ENCODE measurements at regions not wholly inside any gene's neighbourhood (a gene's known extent, or its start where the extent isn't known, plus 50 kb on each side); places are given as distances from the start of the nearest gene placed in this dataset.

DNA sequence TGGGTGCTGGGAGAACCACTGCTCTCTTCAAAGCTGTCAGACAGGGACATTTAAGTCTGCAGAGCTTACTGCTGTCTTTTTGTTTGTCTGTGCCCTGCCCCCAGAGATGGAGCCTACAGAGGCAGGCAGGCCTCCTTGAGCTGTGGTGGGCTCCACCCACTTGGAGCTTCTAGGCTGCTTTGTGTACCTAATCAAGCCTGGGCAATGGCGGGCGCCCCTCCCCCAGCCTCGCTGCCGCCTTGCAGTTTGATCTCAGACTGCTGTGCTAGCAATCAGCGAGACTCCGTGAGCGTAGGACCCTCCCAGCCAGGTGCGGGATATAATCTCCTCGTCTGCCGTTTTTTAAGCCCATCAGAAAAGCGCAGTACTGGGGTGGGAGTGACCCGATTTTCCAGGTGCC, 125.6 kb upstream of the LRATD1 start:
- peak; percentile 0 for DNase-seq (ENCODE audit: low read depth, low spot score)

DNA sequence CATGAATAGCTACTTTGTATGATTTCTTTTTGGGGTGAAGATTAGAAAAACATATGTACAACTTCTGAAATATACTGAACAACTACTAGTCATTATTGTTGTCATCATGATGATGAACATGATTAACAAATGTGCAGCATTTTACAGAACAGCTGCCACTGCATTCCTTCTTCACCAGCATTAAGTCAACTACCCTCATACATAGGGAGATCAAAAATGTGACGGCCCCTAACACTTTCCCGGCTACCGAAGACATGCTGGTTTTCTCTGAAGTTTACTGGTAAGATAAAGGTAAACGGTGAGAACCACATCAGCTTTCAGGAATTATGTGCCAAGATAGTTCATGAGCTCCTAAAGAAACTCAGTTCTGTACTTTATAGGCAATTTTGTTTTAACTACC, 121.0 kb upstream of the LRATD1 start:
- DNase-seq (ENCODE audit: low read depth, low spot score), result no peak

- DNase-seq (ENCODE audit: low read depth, low spot score), result no peak
Observed at GRCh38 chr2:14513903-14514302, 118.6 kb upstream of the LRATD1 start.

DNA sequence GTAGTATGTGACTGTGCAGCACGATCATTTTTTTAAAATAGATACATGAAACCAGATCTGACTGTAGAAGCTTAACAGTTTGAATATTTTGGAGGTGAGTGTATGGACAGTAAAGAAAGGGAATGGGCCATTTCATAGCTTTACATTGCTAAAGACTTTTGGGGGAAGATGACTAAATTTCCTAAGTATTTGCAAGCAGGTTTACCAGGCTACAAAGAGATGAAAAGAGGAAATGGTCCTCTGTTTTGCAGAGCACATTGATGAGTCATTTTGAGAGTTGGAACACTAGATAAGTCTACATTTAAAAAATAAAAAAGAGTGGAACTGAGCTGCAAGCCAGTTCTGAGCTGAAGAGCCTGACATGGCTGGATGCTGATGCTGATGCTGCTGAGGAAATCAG, 115.7 kb upstream of the LRATD1 start:
- DNase-seq (ENCODE audit: low read depth, low spot score), result no peak

- DNase-seq (ENCODE audit: low read depth, low spot score), result no peak
Observed at GRCh38 chr2:14517731-14518130, 114.8 kb upstream of the LRATD1 start.

- DNase-seq (ENCODE audit: low read depth, low spot score), result no peak
Observed at GRCh38 chr2:14520385-14520945, 112.1 kb upstream of the LRATD1 start.

GRCh38 chr2:14524041-14524802, 108.3 kb upstream of the LRATD1 start:
- no peak for DNase-seq (ENCODE audit: low read depth, low spot score)

DNA sequence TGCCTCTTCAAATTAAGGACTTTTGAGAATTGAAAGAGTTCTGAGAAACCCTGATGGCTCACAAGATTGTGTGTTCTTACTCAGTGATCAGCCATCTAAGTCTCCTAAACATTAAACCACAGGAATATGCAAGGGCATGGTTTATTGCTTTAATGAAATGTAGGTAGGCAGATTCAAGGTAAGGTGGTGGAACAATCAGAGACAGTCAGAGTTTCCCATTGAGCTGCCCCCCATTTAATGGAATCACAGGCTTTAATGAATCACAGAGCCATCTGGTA, 107.8 kb upstream of the LRATD1 start:
- DNase-seq (ENCODE audit: low read depth, low spot score), result no peak

GRCh38 chr2:14530506-14530905, 102.0 kb upstream of the LRATD1 start:
- DNase-seq (ENCODE audit: low read depth, low spot score), result no peak

DNA sequence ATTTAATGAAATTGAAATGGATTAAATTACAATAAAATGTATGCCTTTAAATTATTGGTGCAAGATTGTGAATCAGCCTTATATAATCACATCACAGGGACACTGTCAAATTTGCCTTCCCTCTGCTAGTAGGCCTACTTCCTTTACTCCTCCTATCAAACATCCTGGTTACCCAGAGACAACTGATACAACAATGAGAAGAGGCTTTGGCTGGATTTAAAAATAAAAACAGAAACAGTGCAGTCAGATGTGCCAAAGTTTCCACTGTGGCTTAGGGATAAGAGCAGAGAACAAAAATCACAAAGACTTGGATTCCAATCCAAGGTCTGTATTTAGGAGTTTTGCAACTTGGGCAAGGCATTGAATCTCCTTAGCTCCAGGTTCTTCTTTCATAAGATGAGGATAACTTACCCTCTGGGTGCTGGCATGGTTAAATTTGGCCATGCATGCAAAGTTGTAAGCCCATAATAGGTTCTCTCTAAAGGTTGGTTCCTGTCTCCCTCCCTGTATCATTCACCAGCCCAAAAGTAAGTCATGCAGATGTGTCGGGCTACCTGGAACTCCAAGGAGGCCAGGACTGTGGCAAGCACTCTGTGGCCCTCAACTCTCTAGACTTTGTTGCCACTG, 99.3 kb upstream of the LRATD1 start:
- DNase-seq (ENCODE audit: low read depth, low spot score), result no peak

GRCh38 chr2:14535156-14535555, 97.4 kb upstream of the LRATD1 start:
- no peak for DNase-seq (ENCODE audit: low read depth, low spot score)

DNA sequence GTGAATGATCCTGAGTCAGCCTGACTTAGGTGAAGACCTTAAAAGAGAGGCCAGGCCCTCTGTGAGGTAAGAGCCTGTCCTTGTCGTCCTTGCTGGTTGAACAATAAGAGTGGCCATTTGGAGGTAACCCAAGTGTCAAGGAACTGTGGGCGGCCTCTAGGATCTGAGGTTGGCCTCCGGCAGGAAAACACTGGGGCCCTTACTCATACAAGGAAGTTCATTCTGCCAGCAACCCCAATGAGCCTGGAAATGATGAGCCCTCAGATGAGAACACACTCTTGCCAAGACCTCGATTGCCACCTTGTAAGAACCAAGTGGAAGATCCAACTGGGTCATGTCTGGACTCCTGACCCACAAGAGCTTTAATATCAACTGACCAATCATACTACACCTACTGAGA, 95.5 kb upstream of the LRATD1 start:
- DNase-seq (ENCODE audit: low read depth, low spot score), result no peak

GRCh38 chr2:14540015-14540414, 92.5 kb upstream of the LRATD1 start:
- no peak for DNase-seq (ENCODE audit: low read depth, low spot score)

DNA sequence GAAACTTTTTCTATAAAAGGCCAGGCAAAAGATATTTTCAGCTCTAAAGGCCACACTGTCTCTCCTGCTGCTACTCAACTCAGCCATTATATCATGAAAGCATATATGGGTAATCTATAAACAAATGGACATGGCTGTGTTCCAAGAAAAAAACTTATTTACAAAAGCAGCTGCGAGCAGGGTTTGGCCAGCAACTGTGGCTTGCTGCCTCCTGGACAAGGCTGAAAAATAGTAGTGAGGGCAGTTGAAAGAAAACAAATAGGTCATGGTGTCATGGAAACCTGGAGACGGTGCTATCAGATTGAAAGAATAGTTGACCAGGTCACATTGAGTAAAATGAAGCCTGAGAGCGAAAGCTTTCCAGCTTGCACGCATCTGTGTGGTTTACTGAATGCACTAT, 89.2 kb upstream of the LRATD1 start:
- no peak for DNase-seq (ENCODE audit: low read depth, low spot score)

- no peak for DNase-seq (ENCODE audit: low read depth, low spot score)
Observed at GRCh38 chr2:14544247-14544646, 88.3 kb upstream of the LRATD1 start.

- no peak for DNase-seq (ENCODE audit: low read depth, low spot score)
Observed at GRCh38 chr2:14547830-14548229, 84.7 kb upstream of the LRATD1 start.

DNA sequence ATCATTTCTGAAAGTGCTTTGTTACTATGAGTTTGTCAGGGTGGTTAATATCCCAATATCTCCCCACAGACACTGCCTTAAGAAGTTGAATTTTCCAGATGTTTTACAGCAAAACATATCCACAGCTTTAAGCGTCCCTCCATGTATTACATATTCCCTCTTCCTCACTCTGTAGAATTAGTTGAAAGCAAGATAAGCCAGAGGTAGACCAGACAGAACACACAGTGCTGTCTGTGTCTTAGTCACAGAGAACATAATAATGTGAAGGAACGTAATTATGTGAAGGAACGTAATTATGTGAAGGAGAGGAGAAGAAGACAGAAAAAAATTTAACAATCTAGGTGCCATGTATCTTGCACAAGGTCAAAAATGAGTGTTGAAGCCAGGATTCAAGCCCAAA, 81.9 kb upstream of the LRATD1 start:
- no peak for DNase-seq (ENCODE audit: low read depth, low spot score)

DNA sequence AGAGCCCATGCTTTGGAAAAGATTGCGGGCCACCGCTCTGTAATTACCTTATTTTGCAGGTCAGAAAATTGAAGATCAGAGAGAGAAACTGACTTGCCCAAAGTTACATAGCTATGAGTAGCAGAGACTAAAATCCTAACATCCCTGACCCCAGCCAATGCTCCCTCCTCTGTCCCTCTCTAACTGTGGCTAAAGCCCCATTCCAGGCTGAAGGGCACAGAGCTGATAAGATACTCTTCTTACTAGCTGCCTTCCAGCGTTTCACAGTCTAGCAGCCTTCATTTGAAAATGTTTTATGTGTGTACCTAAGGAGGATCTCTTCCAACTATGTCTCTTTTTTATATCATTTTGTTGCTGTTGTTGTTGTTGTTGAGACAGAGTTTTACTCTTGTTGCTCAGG, 81.4 kb upstream of the LRATD1 start:
- no peak for DNase-seq (ENCODE audit: low read depth, low spot score)

DNA sequence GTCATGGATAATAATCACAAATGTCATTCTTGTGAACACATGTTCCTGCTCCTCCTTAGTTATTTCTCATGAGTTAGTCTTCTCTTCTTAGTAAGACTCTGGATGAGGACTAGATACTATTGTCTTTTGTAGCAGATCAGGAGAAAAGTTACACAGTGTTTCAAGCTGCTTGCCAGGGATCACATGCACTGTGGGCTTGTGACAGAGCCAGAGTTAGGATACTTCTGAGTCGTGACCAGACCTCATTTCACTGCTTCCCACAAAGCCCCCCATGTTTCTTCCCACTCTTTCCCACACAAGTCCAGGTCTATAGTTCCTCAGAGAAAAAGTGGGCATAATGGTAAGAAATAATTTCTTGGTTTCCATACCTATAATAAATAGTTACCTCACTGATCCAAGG, 80.2 kb upstream of the LRATD1 start:
- DNase-seq (ENCODE audit: low read depth, low spot score), result no peak

GRCh38 chr2:14552818-14553217, 79.7 kb upstream of the LRATD1 start:
- DNase-seq (ENCODE audit: low read depth, low spot score), result no peak

DNA sequence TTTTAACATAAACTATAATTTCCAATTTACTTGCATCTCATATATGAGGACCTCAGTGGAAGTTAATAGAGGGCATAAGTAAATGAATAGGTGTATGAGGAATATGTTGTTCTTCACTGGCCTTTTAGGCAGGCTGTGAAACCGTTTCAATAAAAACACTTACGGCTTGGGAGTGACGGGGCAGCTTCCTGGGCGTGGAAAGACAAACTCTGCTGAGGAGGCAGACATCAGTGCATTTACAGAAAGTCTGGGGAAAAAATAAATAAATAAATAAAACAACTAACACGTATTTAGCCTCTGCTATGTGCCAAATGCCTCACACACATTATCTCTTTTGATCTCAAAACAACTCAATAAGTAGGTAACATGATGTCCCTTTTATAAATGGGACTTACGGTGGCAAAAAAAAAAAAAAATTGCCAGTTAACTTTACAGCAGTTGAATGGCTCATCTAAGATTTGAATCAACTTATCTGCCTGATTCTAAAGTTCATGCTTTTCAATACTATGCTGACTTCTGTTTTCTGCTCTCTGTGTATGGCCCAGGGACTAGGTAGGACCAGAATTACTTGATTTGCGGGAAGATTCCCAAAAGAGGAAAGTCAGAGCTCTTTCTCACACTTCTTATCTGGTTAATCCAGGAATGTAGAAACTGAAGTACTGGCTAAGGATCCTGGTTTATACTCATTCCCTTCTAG, 77.5 kb upstream of the LRATD1 start:
- no peak for DNase-seq (ENCODE audit: low read depth, low spot score)

DNA sequence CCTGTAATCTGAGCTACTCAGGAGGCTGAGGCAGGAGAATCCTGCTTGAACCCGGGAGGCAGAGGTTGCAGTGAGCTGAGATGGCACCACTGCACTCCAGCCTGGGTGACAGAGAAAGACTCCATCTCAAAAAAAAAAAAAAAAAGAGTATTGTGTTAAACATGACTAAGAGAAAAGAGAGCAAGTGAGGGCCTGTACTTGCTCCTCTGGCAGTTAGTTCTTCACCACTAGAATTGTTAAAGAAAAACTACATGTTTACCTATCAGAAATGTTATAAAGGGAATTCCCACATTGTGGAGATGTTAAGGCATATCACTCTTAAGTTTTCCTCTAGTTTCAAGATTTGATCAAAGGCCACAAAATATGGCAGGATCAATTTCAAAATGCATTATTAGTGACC, 75.4 kb upstream of the LRATD1 start:
- DNase-seq (ENCODE audit: low read depth, low spot score), result no peak

DNA sequence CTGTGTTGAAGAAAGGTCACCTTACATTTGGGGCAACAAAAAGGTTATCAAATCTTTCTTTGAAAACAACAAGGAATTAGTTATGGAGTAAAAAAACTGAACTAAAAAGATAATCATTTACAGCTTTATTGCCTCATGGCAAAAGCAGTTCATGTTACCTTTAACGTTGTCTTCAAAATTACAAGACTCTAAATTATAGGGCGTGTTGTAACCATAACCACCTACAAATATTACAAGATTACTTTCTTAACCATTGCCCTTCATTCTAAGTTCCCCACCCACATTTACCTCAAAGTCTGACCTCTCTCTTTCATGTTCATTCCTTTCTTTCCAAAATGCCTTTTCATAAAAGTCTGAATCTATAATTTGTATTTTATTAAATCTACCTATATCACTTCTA, 74.6 kb upstream of the LRATD1 start:
- DNase-seq (ENCODE audit: low read depth, low spot score), result no peak

All from ELF-1 (cell line).